ENCODE measurements at regions not wholly inside any gene's neighbourhood (a gene's known extent, or its start where the extent isn't known, plus 50 kb on each side); places are given as distances from the start of the nearest gene placed in this dataset.

GRCh38 chr2:88860421-88861075, 169.1 kb downstream of the RPIA start:
- TF ChIP-seq CTCF (conservative IDR thresholded peaks at IDR 0.05; ENCODE audit: low read depth in 2 of 2): no peak
- no peak for TF ChIP-seq POLR2AphosphoS5 (IDR thresholded peaks at IDR 0.05; ENCODE audit: low read depth)
- TF ChIP-seq EZH2 (IDR thresholded peaks at IDR 0.05; ENCODE audit: low read depth, unreplicated experiment): no peak
